A549 (cell line): ENCODE measurements at regions not wholly inside any gene's neighbourhood (a gene's known extent, or its start where the extent isn't known, plus 50 kb on each side); places are given as distances from the start of the nearest gene placed in this dataset.

ENCODE experiments used
- CHD2 ChIP-seq: fragments of 150-350 bp; IDR thresholded peaks from 2 replicates; pipeline ENCODE4 v1.6.1; 2014; ENCODE audit warnings: low read length; ENCODE audit not compliant: partially characterized antibody
- CTCF ChIP-seq: fragments of >200 bp; sonication (Bioruptor Twin); formaldehyde crosslinking; IDR thresholded peaks from 3 replicates; pipeline ENCODE4 v1.5.1; 2016
- EHMT2 ChIP-seq: fragments of 200-600 bp; sonication (generic); IDR thresholded peaks from 2 replicates; pipeline ENCODE4 v1.6.1; 2016; ENCODE audit warnings: antibody characterized with exemption, low read depth, mild to moderate bottlenecking, moderate library complexity
- EP300 ChIP-seq, 2 experiments: fragments of >200 bp; sonication (Bioruptor Twin); formaldehyde crosslinking; IDR thresholded peaks; 2 replicates in 1 of 2; 3 replicates in 1 of 2; pipeline ENCODE4 v1.6.1; 2016 to 2017
- FOSL2 ChIP-seq, 2 experiments: fragments of 450-650 bp in 1 of 2; fragments of >200 bp in 1 of 2; sonication (Bioruptor Twin) in 1 of 2; formaldehyde crosslinking; IDR thresholded peaks; 2 replicates each; pipeline versions ENCODE4 v1.5.0 to v1.6.1; 2016 to 2020; ENCODE audit warnings: mild to moderate bottlenecking in 1 of 2, moderate library complexity in 1 of 2
- MAFK ChIP-seq: fragments of 450-650 bp; IDR thresholded peaks from 2 replicates; pipeline ENCODE4 v1.6.1; 2014; ENCODE audit not compliant: partially characterized antibody
- MAX ChIP-seq: IDR thresholded peaks from 2 replicates; pipeline ENCODE4 v1.6.1; 2012
- MAZ ChIP-seq: fragments of 150-350 bp; IDR thresholded peaks from 2 replicates; pipeline ENCODE4 v1.6.1; 2014; ENCODE audit warnings: antibody characterized with exemption, low read depth, low read length, borderline replicate concordance
- NR3C1 ChIP-seq: fragments of >200 bp; sonication (Bioruptor Twin); formaldehyde crosslinking; IDR thresholded peaks from 3 replicates; pipeline ENCODE4 v1.6.1; 2017
- PHF8 ChIP-seq: fragments of 200-600 bp; sonication (generic); IDR thresholded peaks from 2 replicates; pipeline ENCODE4 v1.6.1; 2016; ENCODE audit warnings: low read depth, mild to moderate bottlenecking, antibody characterized with exemption, moderate library complexity, borderline replicate concordance
- POLR2A ChIP-seq: IDR thresholded peaks from 2 replicates; pipeline ENCODE4 v1.6.1; 2012; ENCODE audit warnings: mild to moderate bottlenecking, low read length
- RFX5 ChIP-seq: fragments of 450-650 bp; IDR thresholded peaks from 2 replicates; pipeline ENCODE4 v1.7.1; 2014; ENCODE audit warnings: antibody characterized with exemption, mild to moderate bottlenecking, moderate library complexity
- ZSCAN20 ChIP-seq: fragments of 250-450 bp; sonication (Bioruptor Pico); IDR thresholded peaks from 2 replicates; pipeline ENCODE4 v1.8.0; 2022; ENCODE audit warnings: mild to moderate bottlenecking, moderate library complexity

- TF ChIP-seq MAX, result no peak
- no peak for TF ChIP-seq CTCF
- no peak for TF ChIP-seq MAZ
- no peak for TF ChIP-seq PHF8
- TF ChIP-seq CHD2, result no peak
- no peak for TF ChIP-seq RFX5
- no peak for TF ChIP-seq MAFK
- TF ChIP-seq EP300 (IDR thresholded peaks at IDR 0.05), result no peak
- TF ChIP-seq EHMT2, result no peak
- TF ChIP-seq ZSCAN20 (CRISPR knock-in tag), result no peak
- TF ChIP-seq POLR2A, result no peak
- no peak for TF ChIP-seq FOSL2 (IDR thresholded peaks at IDR 0.05)
- TF ChIP-seq FOSL2 (CRISPR knock-in tag; IDR thresholded peaks at IDR 0.05), result no peak
- TF ChIP-seq NR3C1, result no peak
Measured at GRCh38 chr3:178370387-178370786, 165.8 kb upstream of the KCNMB2 start.
